HG02885 (cell line): ENCODE measurements at regions not wholly inside any gene's neighbourhood (a gene's known extent, or its start where the extent isn't known, plus 50 kb on each side); places are given as distances from the start of the nearest gene placed in this dataset.

ENCODE experiments used
- ATAC-seq: cut with Tn5 transposase; IDR thresholded peaks from one replicate; pipeline ENCODE4 v1.9.1; 2021; ENCODE audit warnings: mild to moderate bottlenecking; ENCODE audit not compliant: unreplicated experiment, poor library complexity

DNA sequence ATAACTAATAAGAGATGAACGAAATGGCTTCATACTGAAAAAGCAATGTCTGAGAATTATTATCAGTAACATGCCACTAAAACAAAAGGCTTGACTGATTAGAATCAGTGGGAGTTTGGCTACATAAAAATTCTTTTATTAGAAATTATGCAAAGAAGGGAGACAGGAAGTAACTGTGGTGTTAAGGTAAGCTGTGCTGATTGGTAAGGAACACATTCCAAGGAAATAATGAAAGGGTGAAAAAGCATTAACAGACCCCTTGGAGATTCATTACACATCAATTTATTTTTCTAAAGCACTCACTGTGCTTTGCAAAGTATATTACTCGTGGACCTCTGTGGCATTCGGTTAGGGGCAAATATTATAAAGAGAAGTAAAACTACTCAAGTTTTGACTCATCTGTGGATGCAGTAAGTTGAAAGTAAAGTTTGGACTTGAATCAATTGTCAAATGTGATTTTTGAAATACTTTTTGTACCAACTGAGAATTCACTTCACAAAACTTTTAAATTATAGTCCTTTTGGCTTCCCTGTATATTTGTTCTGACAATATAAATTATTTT is 176.1 kb upstream of the ZPLD1 start:
- peak; percentile 91 for ATAC-seq

DNA sequence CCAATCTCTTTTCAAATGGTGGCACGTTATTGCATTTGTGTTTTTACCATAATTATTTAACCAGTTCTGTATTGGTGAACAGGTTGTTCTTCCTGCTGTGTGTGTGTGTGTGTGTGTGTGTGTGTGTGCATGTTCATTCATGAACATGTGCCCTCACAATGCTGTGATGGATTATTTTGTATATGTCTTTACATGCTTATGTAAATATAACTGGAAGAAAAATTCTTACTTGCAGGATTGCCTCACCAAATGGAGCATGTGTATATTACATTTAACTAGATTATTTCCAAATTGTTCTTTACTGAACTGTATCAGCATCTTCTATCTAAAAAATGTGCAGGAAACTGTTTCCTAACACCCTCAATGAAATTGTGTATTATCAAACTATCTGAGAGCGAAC is 175.2 kb upstream of the ZPLD1 start:
- ATAC-seq, result no peak

DNA sequence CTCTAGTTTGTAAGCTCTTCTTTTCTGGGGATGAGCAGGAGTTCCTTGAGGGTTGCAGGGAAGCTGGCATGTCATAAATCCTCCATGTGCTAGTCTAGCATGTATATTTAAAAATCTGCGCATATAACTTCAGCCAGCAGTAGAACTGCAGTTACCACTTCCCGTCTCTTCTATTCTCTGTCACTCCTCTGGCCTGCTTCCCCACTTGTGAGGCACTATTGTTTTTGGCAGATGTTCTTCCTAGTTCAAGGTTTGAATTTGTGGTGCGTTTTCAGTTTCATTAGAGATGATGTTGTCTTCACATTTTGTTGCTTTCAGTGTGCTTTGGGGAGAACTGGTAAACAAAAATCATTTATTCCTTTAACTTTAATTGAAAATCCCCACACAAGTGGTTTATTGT is 169.1 kb upstream of the ZPLD1 start:
- ATAC-seq, result no peak

DNA sequence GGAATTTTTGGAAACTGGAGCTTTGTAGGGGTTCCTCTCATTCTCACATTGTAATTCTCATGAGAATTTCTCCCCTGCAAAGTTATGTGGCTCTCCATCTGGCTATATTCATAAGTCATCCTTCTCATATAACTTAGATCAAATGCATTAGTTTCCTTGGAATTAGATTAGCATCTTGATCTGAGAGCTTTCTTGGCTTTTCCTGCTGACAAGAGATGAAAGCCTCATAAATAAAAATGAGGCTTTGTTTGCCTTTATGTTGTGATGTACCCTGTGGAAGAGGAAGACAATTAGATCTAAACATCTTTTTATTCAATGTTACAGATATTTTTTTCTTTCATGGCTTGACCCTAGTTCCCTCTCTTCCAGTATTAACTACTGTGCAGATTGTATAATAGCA is 165.4 kb upstream of the ZPLD1 start:
- ATAC-seq, result no peak

DNA sequence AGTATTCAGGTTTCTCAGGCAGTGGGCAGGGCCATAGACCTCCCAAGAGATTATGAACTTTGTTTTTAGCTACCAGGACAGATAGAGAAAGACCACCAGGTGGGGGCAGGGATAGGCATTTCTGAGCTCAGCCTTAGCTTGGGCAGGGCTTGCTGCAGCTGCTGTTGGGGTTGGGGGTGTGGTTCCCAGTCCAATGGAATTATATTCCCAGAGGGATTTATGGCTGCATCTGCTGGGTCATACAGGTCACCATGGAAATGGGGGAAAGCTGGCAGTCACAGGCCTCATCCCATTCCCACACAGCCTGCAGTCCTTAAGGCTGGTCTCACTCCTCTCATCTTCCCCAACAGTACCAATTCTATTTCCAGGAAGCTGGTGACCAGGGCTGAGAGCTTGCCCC is 144.6 kb upstream of the ZPLD1 start:
- ATAC-seq, result no peak

DNA sequence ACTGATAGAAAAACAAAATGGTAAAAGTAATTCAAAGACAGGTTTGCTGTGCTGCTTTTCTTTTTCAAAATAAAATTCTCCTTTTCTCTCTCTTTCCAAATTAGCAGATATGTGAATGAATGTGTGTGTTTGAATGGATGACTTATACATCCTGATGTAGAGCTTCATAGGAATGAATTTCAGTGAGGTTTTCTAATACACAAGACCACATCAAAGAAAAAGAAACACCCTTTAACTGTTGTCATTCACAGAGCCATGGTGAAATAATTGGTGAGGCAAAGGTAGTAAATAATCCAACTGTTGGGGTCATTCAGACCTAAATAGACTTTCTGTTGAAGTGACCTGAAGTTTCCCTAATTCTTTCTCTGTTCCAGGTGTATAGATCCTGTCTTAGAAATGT is 139.1 kb upstream of the ZPLD1 start:
- no peak for ATAC-seq

DNA sequence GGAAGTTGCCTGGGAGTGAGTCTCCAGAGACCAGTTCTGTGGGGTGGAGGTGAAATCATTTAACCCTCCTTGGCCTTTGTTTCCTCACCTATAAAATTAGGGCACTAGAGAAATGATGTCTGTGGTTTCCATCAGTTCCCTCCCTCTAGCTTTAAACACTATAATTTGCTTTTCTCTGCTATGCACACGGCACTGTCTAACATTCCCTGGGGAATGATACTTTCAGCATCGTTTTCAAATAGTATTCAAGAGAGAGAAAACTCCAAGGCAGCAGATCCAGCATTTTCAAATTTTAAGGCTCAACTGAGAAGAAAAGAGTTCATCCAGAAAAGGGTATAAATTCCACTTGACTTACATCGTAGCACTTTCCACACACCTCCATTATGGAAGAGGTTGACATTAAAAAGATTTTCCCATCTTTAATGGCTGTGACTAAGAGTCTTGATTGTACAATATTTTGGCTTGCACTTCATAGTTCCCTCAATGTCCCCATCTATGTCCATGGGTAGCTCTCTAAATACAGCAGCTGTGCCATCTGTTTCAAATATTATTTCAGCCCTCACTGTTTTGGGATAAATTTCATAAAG is 137.7 kb upstream of the ZPLD1 start:
- ATAC-seq, result no peak

DNA sequence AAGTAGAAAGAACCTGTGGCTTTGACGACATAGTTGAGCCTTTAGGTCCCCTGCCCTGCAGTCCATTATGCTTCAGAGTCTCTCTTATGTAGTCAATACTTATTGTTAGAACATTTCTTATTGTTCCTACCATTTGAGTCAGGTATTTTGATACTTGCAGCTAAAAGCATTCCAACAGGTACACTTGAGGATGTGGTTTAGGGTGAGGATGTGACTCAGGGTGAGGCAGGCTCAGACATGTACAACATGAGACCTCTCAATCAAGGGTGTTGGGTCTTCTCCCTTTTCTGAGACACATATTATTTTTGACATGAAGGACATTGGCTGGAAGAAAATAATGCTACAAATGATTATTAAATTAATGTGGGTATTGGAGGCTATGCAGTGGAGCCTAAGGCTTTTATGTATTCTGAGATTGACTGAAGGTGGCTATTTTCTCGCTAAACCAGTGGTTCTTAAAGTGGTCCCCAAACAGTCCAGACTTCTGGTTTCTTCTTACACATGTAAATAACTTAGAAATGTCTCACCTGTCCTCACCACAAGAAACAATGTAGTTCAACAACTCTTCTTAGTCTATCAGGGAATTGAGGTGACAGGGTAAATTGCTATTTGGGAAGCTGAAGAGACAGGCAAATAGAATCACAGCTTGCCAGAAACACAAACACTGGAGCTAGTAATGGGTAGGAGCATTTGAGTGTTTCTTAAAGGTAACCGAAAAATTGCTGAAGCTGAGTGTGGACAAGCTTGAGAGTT is 135.5 kb upstream of the ZPLD1 start:
- peak; percentile 52 for ATAC-seq

DNA sequence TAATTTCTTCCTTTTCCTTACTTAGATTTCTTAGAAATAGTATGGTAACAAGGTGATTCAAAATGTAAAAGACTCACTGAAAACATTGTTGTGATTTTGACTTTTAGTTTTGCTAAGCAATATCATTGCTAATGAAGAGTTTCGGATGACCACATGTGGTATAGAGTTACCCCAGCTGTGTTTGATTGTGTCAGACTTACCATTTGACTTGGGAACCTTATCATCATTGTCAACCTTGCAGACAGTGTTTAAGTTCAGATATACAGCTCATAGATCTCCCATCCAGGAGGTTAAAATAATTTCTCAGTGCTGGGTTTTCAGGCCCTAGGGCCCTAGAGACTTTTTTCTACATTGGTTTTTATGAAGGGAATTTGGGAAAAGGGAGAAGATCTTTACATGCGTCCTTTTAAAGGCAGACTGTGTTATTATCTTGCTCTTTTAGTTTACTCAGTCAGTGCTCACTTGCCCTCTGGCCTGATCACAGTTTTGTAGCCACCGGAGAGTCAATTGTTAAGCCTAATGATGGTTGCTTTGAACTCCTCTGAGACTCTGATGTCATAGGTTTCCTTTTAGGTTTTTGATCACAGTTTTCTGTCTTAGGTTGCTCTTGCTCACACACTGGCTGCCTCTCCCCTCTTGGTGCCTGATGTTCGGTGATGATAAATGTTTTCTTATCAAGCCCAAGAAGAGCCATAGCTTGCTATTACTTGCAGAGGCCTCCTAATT is 133.5 kb upstream of the ZPLD1 start:
- ATAC-seq, result no peak

DNA sequence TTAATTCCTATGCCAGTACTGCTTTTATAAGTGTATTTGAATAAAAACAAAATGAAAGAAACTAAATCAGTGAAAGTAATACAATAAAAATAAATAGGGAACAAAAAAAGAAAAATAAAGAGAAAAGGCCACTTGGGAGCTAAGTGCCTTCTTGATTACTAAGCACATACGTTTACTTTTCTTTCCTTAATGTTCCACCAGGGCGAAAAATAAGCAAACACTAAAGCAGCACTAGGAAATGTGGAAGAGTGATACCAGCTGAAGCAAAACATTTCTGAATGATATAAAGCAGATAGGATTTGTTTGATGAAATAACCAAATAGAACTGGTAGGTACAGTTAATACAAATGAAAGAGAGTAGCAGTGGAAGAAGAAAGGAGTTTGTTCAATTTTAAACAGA is 132.8 kb upstream of the ZPLD1 start:
- ATAC-seq, result no peak

DNA sequence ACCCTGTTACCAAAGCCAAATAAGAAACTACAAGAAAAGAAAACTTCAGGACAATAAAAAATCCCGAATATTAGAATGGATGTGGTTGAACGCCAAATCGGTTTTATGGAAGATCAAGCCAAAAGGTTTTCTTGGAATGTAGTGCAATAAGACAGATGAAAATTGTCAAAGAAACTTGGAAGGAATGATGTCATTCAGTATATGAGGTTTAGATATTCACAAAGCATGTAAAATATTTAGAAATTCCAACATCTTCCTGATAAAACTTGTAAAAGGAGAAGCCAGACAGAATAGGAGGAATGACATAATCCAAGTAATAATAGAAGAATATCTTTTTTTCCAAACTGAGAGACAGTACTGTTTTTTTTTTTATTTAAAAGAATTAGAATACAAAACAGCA is 130.3 kb upstream of the ZPLD1 start:
- ATAC-seq, result no peak

DNA sequence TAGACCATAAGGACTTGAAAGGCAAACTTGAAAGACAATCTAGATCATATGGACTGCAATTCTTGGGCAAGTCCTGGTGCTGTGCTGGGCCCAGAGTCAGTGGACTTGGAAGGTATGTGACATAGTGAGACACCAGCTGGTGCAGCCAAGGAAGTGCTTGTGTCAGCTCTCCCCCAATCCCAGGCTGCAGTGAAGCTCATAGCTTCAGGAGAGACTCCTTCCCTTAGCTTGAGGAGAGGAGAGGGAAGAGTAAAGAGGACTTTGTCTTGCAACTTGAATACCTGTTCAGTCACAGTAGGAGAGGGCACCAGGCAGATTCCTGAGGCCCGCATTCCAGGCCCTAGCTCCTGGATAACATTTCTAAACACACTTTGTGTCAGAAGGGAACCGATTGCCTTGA is 127.4 kb upstream of the ZPLD1 start:
- no peak for ATAC-seq

DNA sequence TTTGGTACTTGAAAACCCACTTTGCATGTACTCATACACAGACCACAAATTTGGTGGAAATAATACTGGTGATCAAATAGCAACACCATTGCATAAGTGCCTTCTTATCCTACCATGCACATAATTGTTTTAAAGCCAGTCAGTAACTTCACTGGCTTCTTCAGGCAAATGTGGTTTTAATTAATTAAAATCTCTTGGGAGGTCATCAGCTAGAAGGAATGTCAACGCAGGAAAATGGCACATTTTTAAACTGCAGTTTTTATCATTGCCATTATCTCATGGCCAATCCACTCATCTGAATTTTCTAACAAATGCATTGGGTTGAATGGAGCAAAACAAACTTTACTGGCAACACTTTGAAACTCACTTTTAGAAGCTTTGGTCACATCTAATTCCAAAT is 105.7 kb upstream of the ZPLD1 start:
- no peak for ATAC-seq

DNA sequence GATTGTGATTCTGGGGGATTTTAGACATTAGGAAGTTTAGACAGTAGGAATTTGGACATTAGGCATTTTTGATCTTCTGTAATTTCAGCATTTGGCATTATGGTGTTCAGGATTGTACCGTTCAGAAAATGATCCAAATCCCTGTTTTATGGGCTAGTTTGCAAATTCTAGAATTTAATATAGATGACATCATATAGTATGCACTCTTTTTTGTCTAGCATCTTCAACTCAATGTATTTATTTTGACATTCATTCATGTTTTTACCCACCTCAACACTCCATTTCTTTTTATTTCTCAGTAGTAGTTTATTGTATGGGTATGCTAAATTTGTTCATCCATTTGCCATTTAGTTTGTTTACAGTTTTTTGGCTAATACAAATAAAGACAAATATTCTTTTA is 105.3 kb upstream of the ZPLD1 start:
- ATAC-seq, result no peak

DNA sequence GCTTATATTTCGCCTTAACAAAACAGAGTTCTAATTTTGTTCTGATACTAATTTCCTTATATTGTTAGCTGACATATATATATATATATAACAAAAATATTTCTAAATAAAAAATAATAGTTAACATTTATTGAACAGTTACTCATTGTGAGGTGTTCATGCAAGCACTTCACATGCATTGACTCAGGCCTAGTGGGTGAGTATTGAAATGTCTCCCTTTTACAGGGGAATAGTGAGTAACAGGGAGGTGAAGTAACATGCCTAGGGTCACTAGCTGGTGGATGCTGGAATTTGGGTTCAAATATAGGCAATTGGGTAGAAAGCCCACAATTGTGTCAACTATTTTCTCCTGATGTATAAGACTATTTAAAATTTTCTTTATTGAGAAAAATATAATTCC is 102.6 kb upstream of the ZPLD1 start:
- ATAC-seq, result no peak

DNA sequence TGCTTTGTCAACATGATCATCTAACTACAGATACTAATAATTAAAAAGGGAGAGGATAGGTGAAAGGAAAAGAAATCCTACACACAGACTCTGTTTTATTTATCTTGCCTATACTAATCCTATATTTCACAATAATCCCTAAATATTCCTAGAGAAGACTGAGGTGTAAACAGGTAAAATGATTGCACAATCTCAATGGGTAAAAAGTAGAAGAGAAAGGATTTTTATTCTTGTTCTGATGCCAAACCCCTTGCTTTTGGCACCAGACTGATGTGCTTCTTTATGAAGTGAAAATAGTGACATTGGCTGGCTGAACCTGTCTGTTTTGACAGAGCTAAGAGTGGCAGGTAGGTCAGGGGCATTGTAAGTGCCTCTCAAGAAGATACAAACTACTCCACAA is 101.9 kb upstream of the ZPLD1 start:
- no peak for ATAC-seq

DNA sequence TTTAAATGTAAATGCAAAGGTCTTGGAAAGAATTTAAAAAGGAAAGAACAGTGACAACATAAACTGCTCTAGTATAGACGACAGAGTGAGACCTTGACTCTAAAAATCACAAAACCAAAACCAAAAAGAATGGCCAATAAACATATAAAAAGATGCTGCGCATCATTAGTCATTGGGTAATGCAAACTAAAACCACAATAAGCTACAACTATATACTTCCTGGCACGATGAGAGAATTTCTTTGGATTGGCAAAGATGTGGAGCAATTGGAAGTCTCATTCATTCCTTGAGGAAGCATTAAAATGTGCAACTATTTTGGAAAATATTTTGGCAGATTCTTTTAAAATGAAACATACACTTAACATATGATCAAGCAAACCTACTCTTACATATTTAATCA is 98.7 kb upstream of the ZPLD1 start:
- ATAC-seq, result no peak

DNA sequence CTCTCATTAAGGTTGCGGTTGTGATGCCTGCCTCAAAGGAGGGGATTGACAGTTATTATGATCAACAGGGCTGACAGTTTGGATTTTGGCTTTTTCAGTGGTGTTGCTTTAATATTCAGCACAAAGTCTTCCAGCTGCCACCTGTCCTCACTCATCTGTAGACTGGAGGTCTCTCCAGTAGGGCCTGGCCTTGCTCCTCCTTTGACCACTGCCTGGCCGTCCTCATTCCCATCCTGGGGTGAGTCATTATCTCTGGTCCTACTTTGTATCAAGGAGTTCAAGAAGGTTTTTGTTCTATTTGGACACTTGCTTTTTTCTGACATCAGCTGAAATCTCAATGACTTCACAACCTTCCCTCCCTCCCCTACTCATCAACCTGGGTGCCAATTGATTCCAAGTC is 95.1 kb upstream of the ZPLD1 start:
- ATAC-seq, result no peak

DNA sequence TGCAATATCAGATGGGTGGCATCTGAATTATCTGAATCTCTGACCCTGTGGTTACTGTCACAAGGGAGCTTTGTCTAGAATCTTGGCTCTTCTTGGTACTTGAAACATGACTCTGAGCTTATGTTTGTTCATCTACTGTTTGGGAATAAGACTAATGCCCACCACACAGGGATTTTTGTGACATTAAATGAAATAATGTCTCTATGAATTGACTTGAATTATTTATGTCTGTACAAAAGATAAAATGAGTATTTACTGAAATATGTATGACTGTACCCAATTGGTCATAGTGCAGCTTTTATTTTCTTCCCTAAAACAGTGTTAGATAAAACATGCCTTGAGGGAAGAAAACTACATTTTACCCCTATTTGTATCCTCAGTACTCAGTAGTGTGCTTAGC is 87.9 kb upstream of the ZPLD1 start:
- no peak for ATAC-seq

DNA sequence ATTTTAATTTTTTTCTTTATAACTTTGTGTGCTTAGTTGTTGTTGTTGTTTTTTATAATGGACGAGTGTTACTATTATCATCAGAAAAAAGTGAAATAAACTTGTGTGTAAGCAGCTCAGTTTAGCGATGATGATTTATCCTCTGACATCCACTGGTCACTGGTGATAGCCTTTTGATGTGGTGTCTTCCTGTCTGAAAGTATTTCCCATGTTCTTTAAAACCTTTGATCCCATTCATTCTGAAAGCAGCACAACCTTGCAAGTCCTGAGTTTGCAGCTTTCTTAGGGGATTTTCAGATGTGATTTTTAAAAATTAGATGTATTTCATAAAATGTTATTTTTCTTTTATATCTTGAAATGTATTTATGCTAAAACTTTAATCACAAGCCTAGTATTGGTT is 85.9 kb upstream of the ZPLD1 start:
- ATAC-seq, result no peak

DNA sequence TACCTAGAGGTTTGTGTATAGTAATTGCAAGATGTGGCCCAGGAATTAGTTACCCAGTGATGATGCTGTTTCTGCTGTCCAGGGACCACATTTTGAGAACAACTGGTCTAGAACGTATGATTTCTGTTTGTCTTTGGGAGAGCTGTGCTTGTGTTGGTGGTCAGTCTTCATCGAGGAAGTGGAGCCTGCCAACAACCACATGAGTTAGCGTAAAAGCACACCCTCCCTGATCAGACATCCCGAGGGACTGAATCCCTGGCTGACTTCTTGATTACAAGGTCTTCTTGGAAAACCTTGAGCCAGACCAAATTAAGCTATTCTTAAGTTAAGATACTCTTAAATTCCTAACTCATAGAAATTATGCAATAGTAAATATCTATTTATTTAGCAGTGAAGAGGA is 81.7 kb upstream of the ZPLD1 start:
- no peak for ATAC-seq
